Upper lobe of left lung (tissue), 4 donors: ENCODE measurements at regions not wholly inside any gene's neighbourhood (a gene's known extent, or its start where the extent isn't known, plus 50 kb on each side); places are given as distances from the start of the nearest gene placed in this dataset.

Experiments used
- CTCF ChIP-seq, 6 experiments: fragments of 450-650 bp in 4 of 6; fragments of 200-600 bp in 2 of 6; sonication (generic) in 2 of 6; IDR thresholded peaks; one replicate each; pipeline ENCODE4 v1.5.1; 2016 to 2019; ENCODE audit warnings: antibody characterized with exemption in 6 of 6
- EP300 ChIP-seq, 4 donors: sonication (generic); formaldehyde crosslinking; IDR thresholded peaks; one replicate each; pipeline ENCODE4 v1.5.1; 2017; ENCODE audit warnings: antibody characterized with exemption in 4 of 4, control low read depth in 2 of 4
- POLR2A ChIP-seq, 4 donors: fragments of 450-650 bp; IDR thresholded peaks; one replicate each; pipeline ENCODE4 v1.5.1; 2016 to 2017; ENCODE audit warnings: antibody characterized with exemption in 4 of 4, mild to moderate bottlenecking in 2 of 4
- POLR2AphosphoS5 ChIP-seq, 2 donors: sonication (generic); formaldehyde crosslinking; IDR thresholded peaks; one replicate each; pipeline ENCODE4 v1.5.1; 2017; ENCODE audit warnings: antibody characterized with exemption in 2 of 2

GRCh38 chr4:145333786-145334185, 147.9 kb upstream of the SMAD1 start:
- no peak for TF ChIP-seq CTCF (IDR thresholded peaks at IDR 0.05)
- no peak for TF ChIP-seq POLR2AphosphoS5 (IDR thresholded peaks at IDR 0.05)
- no peak for TF ChIP-seq POLR2A (IDR thresholded peaks at IDR 0.05)
- TF ChIP-seq EP300 (IDR thresholded peaks at IDR 0.05) = no peak
